HCT116 (cell line): ENCODE measurements at regions not wholly inside any gene's neighbourhood (a gene's known extent, or its start where the extent isn't known, plus 50 kb on each side); places are given as distances from the start of the nearest gene placed in this dataset.

ENCODE experiments used
- ATAC-seq: fragments of 200-7000 bp; cut with Tn5 transposase; 2 replicates; pipeline ENCODE4 v1.9.1; 2020; ENCODE audit warnings: mild to moderate bottlenecking, moderate library complexity
- BruUV-seq: library from RNA; stranded (reverse); fragments of 400-500 nt; replicated peaks from 2 replicates; lab custom pipeline; 2021; lab: Mats Ljungman, UMichigan
- CTCF ChIA-PET: fragments of 300-600 bp; sonication (Branson Sonifier 250); formaldehyde crosslinking; loops from one replicate; lab custom pipeline; 2021; ENCODE audit warnings: antibody characterized with exemption; lab: Charles Lee
- POLR2A ChIA-PET: fragments of 300-600, 350-600 bp; sonication (Branson Sonifier 250); formaldehyde crosslinking; loops from one replicate; lab custom pipeline; 2021; ENCODE audit warnings: antibody characterized with exemption; lab: Charles Lee
- RAD21 ChIA-PET, 2 experiments: fragments of 300-600 bp; sonication (Branson Sonifier 250); formaldehyde crosslinking; loops; one replicate each; lab custom pipeline; 2023; ENCODE audit warnings: low total read pairs in 2 of 2; ENCODE audit not compliant: uncharacterized antibody in 2 of 2, unreplicated experiment in 2 of 2, low non-redundant PET in 1 of 2; lab: Charles Lee
- DNase-seq: peaks from one replicate; pipeline ENCODE4 v3.0.0-alpha.2; 2010; ENCODE audit warnings: low read depth, low spot score
- H2AFZ ChIP-seq: fragments of 200-600 bp; shearing (Covaris generic), sonication (generic); 2 replicates; pipeline ENCODE4 v1.6.1; 2017; ENCODE audit warnings: low read depth, mixed run types, mixed read lengths, antibody characterized with exemption, low read length; ENCODE audit not compliant: poor library complexity, severe bottlenecking
- H3K27ac ChIP-seq: 2 replicates; pipeline ENCODE4 v1.5.1; 2012; ENCODE audit warnings: low read depth, low read length
- H3K27me3 ChIP-seq: fragments of 200-600 bp; sonication (generic); 2 replicates; pipeline ENCODE4 v1.6.1; 2016; ENCODE audit warnings: mixed run types, low read length, mixed read lengths; ENCODE audit not compliant: insufficient read depth
- H3K36me3 ChIP-seq, 2 experiments: fragments of 200-500 bp in 1 of 2; fragments of 200-600 bp in 1 of 2; sonication (Bioruptor generic) in 1 of 2; sonication (generic) in 1 of 2; 2 replicates each; pipeline versions ENCODE4 v1.5.1 to v1.6.1; 2014 to 2016; ENCODE audit warnings: low read length in 2 of 2, inconsistent platforms in 1 of 2, mixed read lengths in 1 of 2, mixed run types in 1 of 2; ENCODE audit not compliant: insufficient read depth in 2 of 2, control insufficient read depth in 1 of 2
- H3K4me1 ChIP-seq, 2 experiments: fragments of 200-600 bp in 1 of 2; sonication (generic) in 1 of 2; 2 replicates each; pipeline versions ENCODE4 v1.5.1 to v1.6.1; 2012 to 2017; ENCODE audit warnings: low read length in 2 of 2, inconsistent platforms in 1 of 2, mild to moderate bottlenecking in 1 of 2, mixed read lengths in 1 of 2, mixed run types in 1 of 2, moderate library complexity in 1 of 2; ENCODE audit not compliant: insufficient read depth in 2 of 2, control insufficient read depth in 1 of 2
- H3K4me2 ChIP-seq: fragments of 200-600 bp; sonication (generic); 2 replicates; pipeline ENCODE4 v1.6.1; 2017; ENCODE audit warnings: mixed run types, low read length, mixed read lengths
- H3K4me3 ChIP-seq, 2 experiments: fragments of 200-600 bp in 1 of 2; sonication (generic) in 1 of 2; replicated peaks in 1 of 2; 2 replicates each; pipeline ENCODE4 v1.5.1; 2011 to 2016; ENCODE audit warnings: low read length in 2 of 2, control low read depth in 1 of 2, low read depth in 1 of 2, mild to moderate bottlenecking in 1 of 2, mixed read lengths in 1 of 2, mixed run types in 1 of 2
- H3K79me2 ChIP-seq: fragments of 200-600 bp; sonication (generic); 2 replicates; pipeline ENCODE4 v1.6.1; 2017; ENCODE audit warnings: mild to moderate bottlenecking, mixed run types, low read length, moderate library complexity, mixed read lengths; ENCODE audit not compliant: insufficient read depth
- H3K9ac ChIP-seq: fragments of 200-600 bp; sonication (generic); 2 replicates; pipeline ENCODE4 v1.6.1; 2016; ENCODE audit warnings: low read length, mixed read lengths
- H3K9me2 ChIP-seq: fragments of 200-600 bp; sonication (generic), shearing (Covaris generic); 2 replicates; pipeline ENCODE4 v1.6.1; 2017; ENCODE audit warnings: mixed run types, mild to moderate bottlenecking, moderate library complexity; ENCODE audit not compliant: insufficient read depth
- H3K9me3 ChIP-seq, 2 experiments: fragments of 200-500 bp in 1 of 2; fragments of 200-600 bp in 1 of 2; sonication (Bioruptor generic) in 1 of 2; sonication (generic) in 1 of 2; 2 replicates each; pipeline ENCODE4 v1.6.1; 2014 to 2017; ENCODE audit warnings: low read length in 2 of 2, mixed read lengths in 2 of 2, inconsistent platforms in 1 of 2, low read depth in 1 of 2, mild to moderate bottlenecking in 1 of 2, mixed run types in 1 of 2, moderate library complexity in 1 of 2; ENCODE audit not compliant: control insufficient read depth in 1 of 2, insufficient read depth in 1 of 2
- H4K20me1 ChIP-seq: fragments of 200-600 bp; sonication (generic), shearing (Covaris generic); 2 replicates; pipeline ENCODE4 v1.6.1; 2017; ENCODE audit warnings: mixed run types, mild to moderate bottlenecking, moderate library complexity; ENCODE audit not compliant: insufficient read depth
- ATF3 ChIP-seq: IDR thresholded peaks from 2 replicates; pipeline ENCODE4 v1.6.1; 2012
- CBX3 ChIP-seq: IDR thresholded peaks from 2 replicates; pipeline ENCODE4 v1.6.1; 2012; ENCODE audit warnings: low read depth
- CTCF ChIP-seq, 3 experiments: fragments of 200-600 bp in 1 of 3; sonication (generic) in 1 of 3; IDR thresholded peaks in 2 of 3; conservative IDR thresholded peaks in 1 of 3; 2 replicates each; pipeline ENCODE4 v1.5.1; 2012 to 2017; ENCODE audit warnings: low read depth in 2 of 3, low read length in 2 of 3, antibody characterized with exemption in 1 of 3, borderline replicate concordance in 1 of 3, control low read depth in 1 of 3, mild to moderate bottlenecking in 1 of 3, mixed read lengths in 1 of 3, mixed run types in 1 of 3, moderate library complexity in 1 of 3; ENCODE audit not compliant: insufficient read depth in 1 of 3
- ELF1 ChIP-seq: IDR thresholded peaks from 2 replicates; pipeline ENCODE4 v1.6.1; 2012; ENCODE audit warnings: low read depth, borderline replicate concordance
- EZH2 ChIP-seq: fragments of 200-600 bp; sonication (generic); IDR thresholded peaks from 2 replicates; pipeline ENCODE4 v1.6.1; 2017; ENCODE audit warnings: antibody characterized with exemption, mixed run types
- EZH2phosphoT487 ChIP-seq: fragments of 200-600 bp; IDR thresholded peaks from 2 replicates; pipeline ENCODE4 v1.6.1; 2018; ENCODE audit warnings: antibody characterized with exemption, borderline replicate concordance
- FOSL1 ChIP-seq: IDR thresholded peaks from 2 replicates; pipeline ENCODE4 v1.6.1; 2012; ENCODE audit warnings: low read depth
- JUND ChIP-seq: IDR thresholded peaks from 2 replicates; pipeline ENCODE4 v1.6.1; 2012
- MAX ChIP-seq: IDR thresholded peaks from 2 replicates; pipeline ENCODE4 v1.6.1; 2012
- POLR2A ChIP-seq: IDR thresholded peaks from 2 replicates; pipeline ENCODE4 v1.7.0; 2011; ENCODE audit warnings: borderline replicate concordance; ENCODE audit not compliant: insufficient read depth, insufficient read length; ENCODE audit errors: extremely low read depth
- POLR2AphosphoS5 ChIP-seq: IDR thresholded peaks from 2 replicates; pipeline ENCODE4 v1.6.1; 2011; ENCODE audit warnings: mild to moderate bottlenecking, low read depth, low read length, moderate library complexity
- REST ChIP-seq: IDR thresholded peaks from 2 replicates; pipeline ENCODE4 v1.6.1; 2012; ENCODE audit warnings: low read depth
- SIN3A ChIP-seq: IDR thresholded peaks from 2 replicates; pipeline ENCODE4 v1.6.1; 2012; ENCODE audit warnings: low read depth
- SP1 ChIP-seq: IDR thresholded peaks from 2 replicates; pipeline ENCODE4 v1.6.1; 2012; ENCODE audit warnings: low read depth
- SRF ChIP-seq: IDR thresholded peaks from 2 replicates; pipeline ENCODE4 v1.6.1; 2012; ENCODE audit warnings: low read depth
- TCF7L2 ChIP-seq: IDR thresholded peaks from 2 replicates; pipeline ENCODE4 v1.7.0; 2011; ENCODE audit warnings: borderline replicate concordance, inconsistent platforms; ENCODE audit not compliant: insufficient read depth, insufficient read length; ENCODE audit errors: extremely low read depth
- YY1 ChIP-seq: IDR thresholded peaks from 2 replicates; pipeline ENCODE4 v1.6.1; 2011; ENCODE audit warnings: low read length, low read depth, moderate library complexity, mild to moderate bottlenecking; ENCODE audit not compliant: insufficient replicate concordance; ENCODE audit errors: extremely low read depth
- ZBTB33 ChIP-seq: IDR thresholded peaks from 2 replicates; pipeline ENCODE4 v1.6.1; 2011; ENCODE audit warnings: mild to moderate bottlenecking, low read length, moderate library complexity; ENCODE audit not compliant: insufficient replicate concordance; ENCODE audit errors: extremely low read depth
- ZFX ChIP-seq: fragments of 450-650 bp; IDR thresholded peaks from 2 replicates; pipeline ENCODE4 v1.6.1; 2017
- intact Hi-C: fragments of 100-400 bp; cut with micrococcal nuclease; formaldehyde crosslinking; loops from 2 replicates; pipeline ENCODE4 v1.10.0; 2022

- Histone ChIP-seq H3K9me2 (no peaks in the 10 kb centered on the region), H3K27me3 (no peaks in the 10 kb centered on the region), H3K79me2 (no peaks in the 10 kb centered on the region), H4K20me1 (no peaks in the 10 kb centered on the region), H3K4me3 (no peak overlapping the region), H3K9ac (no peak overlapping the region), H2AFZ (no peak overlapping the region), H3K4me1 (no peaks in the 10 kb centered on the region), H3K27ac (no peak overlapping the region)
- ATAC-seq (no peak), DNase-seq (no peak)
- no TSS peak for BruUV-seq
- intact Hi-C loops: no loop called here
- no peak for TF ChIP-seq TCF7L2
- no peak for TF ChIP-seq REST
- no peak for TF ChIP-seq ZFX
- TF ChIP-seq POLR2A: no peak
- no peak for TF ChIP-seq SIN3A
- TF ChIP-seq CBX3: no peak
- no peak for TF ChIP-seq MAX
- TF ChIP-seq POLR2AphosphoS5: no peak
- no peak for TF ChIP-seq FOSL1
- TF ChIP-seq SP1: no peak
- TF ChIP-seq ELF1: no peak
- no peak for TF ChIP-seq EZH2
- TF ChIP-seq EZH2phosphoT487: no peak
- TF ChIP-seq YY1: no peak
- no peak for TF ChIP-seq ATF3
- TF ChIP-seq SRF: no peak
- no peak for TF ChIP-seq ZBTB33
- TF ChIP-seq JUND: no peak
- TF ChIP-seq CTCF (IDR thresholded peaks at IDR 0.05 in 2 of 3, conservative IDR thresholded peaks at IDR 0.05 in 1 of 3; ENCODE audit: borderline replicate concordance in 1 of 3, insufficient read depth in 1 of 3, low read depth in 2 of 3, low read length in 2 of 3): no peak
- TF ChIP-seq, all 23 proteins: peak for 0
- H3K9me3 ChIP-seq: no peaks in the 10 kb centered on the region
- no peaks in the 10 kb centered on the region for H3K36me3 ChIP-seq
- RAD21 ChIA-PET: no interaction called here
- POLR2A ChIA-PET: no interaction called here
- CTCF ChIA-PET: no interaction called here
- no peak overlapping the region for H3K4me2 ChIP-seq
Observed at GRCh38 chr3:176574786-176575185, 622.5 kb downstream of the TBL1XR1 start.
